ENCODE measurements at regions not wholly inside any gene's neighbourhood (a gene's known extent, or its start where the extent isn't known, plus 50 kb on each side); places are given as distances from the start of the nearest gene placed in this dataset.

DNA sequence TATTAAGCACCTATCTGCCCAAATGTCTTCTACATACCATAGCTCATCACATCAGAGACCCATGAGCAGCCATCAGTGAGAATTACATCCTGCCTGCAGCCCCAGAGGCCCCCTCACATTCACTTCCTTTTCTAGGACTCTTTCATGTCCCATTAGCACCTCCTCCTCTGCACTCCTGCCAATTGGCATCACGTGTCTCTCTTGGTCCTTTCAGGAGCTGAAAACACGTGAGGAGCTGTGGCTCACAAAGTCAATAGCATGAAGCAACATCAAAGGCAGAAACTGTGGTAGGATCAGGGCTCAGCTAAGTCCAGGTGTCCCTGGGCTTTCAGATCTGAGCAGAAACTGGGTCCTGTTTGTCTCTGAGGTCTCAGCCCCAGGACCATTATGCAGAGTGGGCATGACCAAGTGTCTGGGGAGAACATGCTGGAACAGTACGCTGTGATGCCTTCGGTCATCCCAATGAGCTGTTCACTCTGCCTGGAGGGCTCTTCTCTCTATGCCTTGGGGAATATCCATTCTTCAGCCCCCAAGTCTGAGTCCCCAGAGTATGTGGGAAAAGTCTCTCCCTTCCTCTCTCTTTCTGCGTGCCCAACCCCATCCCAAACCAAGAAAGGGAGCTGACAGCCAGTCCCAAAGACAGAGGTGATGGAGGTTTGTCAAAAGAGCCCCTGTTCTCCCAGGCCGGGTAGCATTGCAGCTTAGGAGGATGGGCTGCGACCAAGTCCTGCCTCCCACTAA is 457.0 kb upstream of the CDH5 start (continued):
- TF ChIP-seq, protein P1, sequence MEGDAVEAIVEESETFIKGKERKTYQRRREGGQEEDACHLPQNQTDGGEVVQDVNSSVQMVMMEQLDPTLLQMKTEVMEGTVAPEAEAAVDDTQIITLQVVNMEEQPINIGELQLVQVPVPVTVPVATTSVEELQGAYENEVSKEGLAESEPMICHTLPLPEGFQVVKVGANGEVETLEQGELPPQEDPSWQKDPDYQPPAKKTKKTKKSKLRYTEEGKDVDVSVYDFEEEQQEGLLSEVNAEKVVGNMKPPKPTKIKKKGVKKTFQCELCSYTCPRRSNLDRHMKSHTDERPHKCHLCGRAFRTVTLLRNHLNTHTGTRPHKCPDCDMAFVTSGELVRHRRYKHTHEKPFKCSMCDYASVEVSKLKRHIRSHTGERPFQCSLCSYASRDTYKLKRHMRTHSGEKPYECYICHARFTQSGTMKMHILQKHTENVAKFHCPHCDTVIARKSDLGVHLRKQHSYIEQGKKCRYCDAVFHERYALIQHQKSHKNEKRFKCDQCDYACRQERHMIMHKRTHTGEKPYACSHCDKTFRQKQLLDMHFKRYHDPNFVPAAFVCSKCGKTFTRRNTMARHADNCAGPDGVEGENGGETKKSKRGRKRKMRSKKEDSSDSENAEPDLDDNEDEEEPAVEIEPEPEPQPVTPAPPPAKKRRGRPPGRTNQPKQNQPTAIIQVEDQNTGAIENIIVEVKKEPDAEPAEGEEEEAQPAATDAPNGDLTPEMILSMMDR (IDR thresholded peaks at IDR 0.05 in 2 of 3, conservative IDR thresholded peaks at IDR 0.05 in 1 of 3; ENCODE audit: borderline replicate concordance in 1 of 3, insufficient read depth in 1 of 3, low read depth in 2 of 3, low read length in 2 of 3): no peak
- TF ChIP-seq TCF7L2 (IDR thresholded peaks at IDR 0.05; ENCODE audit: borderline replicate concordance, extremely low read depth, insufficient read depth, insufficient read length): no peak

DNA sequence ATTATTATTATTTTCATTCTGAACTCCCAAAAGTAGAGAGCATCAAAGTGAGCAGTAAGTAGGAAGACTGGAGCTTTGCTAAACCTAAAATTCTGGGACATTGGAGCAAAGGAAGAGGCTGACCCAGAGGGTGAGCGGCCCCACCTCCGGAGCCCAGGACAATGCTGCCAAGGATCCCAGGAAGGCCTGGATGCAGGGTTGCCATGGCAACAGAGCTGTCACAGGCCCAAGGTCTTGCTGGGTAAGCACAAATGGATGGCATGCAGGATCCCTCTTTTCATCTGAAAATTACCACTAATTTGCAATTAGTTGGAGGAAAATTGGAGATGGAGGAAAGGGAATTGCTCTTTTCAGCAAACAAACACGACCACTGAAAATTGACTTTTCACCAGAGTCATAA is 457.9 kb upstream of the CDH5 start:
- no peaks in the 10 kb centered on the region for H3K79me2 ChIP-seq (ENCODE audit: insufficient read depth, low read length)
- H3K4me3 ChIP-seq (replicated peaks in 1 of 2; ENCODE audit: low read depth in 1 of 2, low read length in 2 of 2): no peak overlapping the region
- H3K9me3 ChIP-seq (ENCODE audit: control insufficient read depth in 1 of 2, insufficient read depth in 1 of 2, low read depth in 1 of 2, low read length in 2 of 2): no peaks in the 10 kb centered on the region
- no peak for TF ChIP-seq POLR2AphosphoS5 (IDR thresholded peaks at IDR 0.05; ENCODE audit: low read depth, low read length)
- TF ChIP-seq EZH2 (IDR thresholded peaks at IDR 0.05): no peak
- TF ChIP-seq EZH2phosphoT487 (IDR thresholded peaks at IDR 0.05; ENCODE audit: borderline replicate concordance): no peak
- TF ChIP-seq, protein P1 (IDR thresholded peaks at IDR 0.05 in 2 of 3, conservative IDR thresholded peaks at IDR 0.05 in 1 of 3; ENCODE audit: borderline replicate concordance in 1 of 3, insufficient read depth in 1 of 3, low read depth in 2 of 3, low read length in 2 of 3): no peak
- TF ChIP-seq ELF1 (IDR thresholded peaks at IDR 0.05; ENCODE audit: borderline replicate concordance, low read depth): no peak
- no peak for TF ChIP-seq ZFX (IDR thresholded peaks at IDR 0.05)
- TF ChIP-seq YY1 (IDR thresholded peaks at IDR 0.05; ENCODE audit: extremely low read depth, insufficient replicate concordance, low read depth, low read length): no peak
- no peak for TF ChIP-seq CEBPB (IDR thresholded peaks at IDR 0.05; ENCODE audit: low read depth)
- TF ChIP-seq RAD21 (IDR thresholded peaks at IDR 0.05; ENCODE audit: low read depth): no peak
- TF ChIP-seq SRF (IDR thresholded peaks at IDR 0.05; ENCODE audit: low read depth): no peak
- no peak for TF ChIP-seq JUND (IDR thresholded peaks at IDR 0.05)
- TF ChIP-seq TCF7L2 (IDR thresholded peaks at IDR 0.05; ENCODE audit: borderline replicate concordance, extremely low read depth, insufficient read depth, insufficient read length): no peak
- TF ChIP-seq, protein P2, sequence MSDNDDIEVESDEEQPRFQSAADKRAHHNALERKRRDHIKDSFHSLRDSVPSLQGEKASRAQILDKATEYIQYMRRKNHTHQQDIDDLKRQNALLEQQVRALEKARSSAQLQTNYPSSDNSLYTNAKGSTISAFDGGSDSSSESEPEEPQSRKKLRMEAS (IDR thresholded peaks at IDR 0.05): no peak
- RAD21 ChIA-PET (ENCODE audit: low non-redundant PET in 1 of 2, low total read pairs in 2 of 2, uncharacterized antibody in 2 of 2, unreplicated experiment in 2 of 2): no interaction called here
- DNase-seq (ENCODE audit: low read depth, low spot score) (no peak), ATAC-seq (no peak)
- intact Hi-C loops (cut with micrococcal nuclease): no loop called here
- POLR2A ChIA-PET: no interaction called here
- no peak overlapping the region for H3K9ac ChIP-seq (ENCODE audit: low read length)
- H4K20me1 ChIP-seq (ENCODE audit: insufficient read depth): no peaks in the 10 kb centered on the region
- CTCF ChIA-PET: no interaction called here
- H3K27me3 ChIP-seq (ENCODE audit: insufficient read depth, low read length): peaks cover 12% of the 10 kb centered on the region
- no peaks in the 10 kb centered on the region for H3K4me1 ChIP-seq (ENCODE audit: control insufficient read depth in 1 of 2, insufficient read depth in 2 of 2, low read length in 2 of 2)
- no peak overlapping the region for H2AFZ ChIP-seq (ENCODE audit: low read depth, low read length, poor library complexity, severe bottlenecking)
- H3K36me3 ChIP-seq (ENCODE audit: control insufficient read depth in 1 of 2, insufficient read depth in 2 of 2, low read length in 2 of 2): no peaks in the 10 kb centered on the region
- BruUV-seq (replicated peaks): no TSS peak
- no peaks in the 10 kb centered on the region for H3K9me2 ChIP-seq (ENCODE audit: insufficient read depth)
- no peak overlapping the region for H3K27ac ChIP-seq (ENCODE audit: low read depth, low read length)
- no peak overlapping the region for H3K4me2 ChIP-seq (ENCODE audit: low read length)
